Peyer's patch (tissue), 4 donors: ENCODE measurements at regions not wholly inside any gene's neighbourhood (a gene's known extent, or its start where the extent isn't known, plus 50 kb on each side); places are given as distances from the start of the nearest gene placed in this dataset.

ENCODE experiments used
- POLR2A ChIP-seq, 2 donors: fragments of 450-650 bp; IDR thresholded peaks; one replicate each; pipeline ENCODE4 v1.5.1; 2017; ENCODE audit warnings: antibody characterized with exemption in 2 of 2, mild to moderate bottlenecking in 2 of 2, moderate library complexity in 2 of 2
- TF ChIP-seq, protein P1 (sequence below), 6 experiments: fragments of 450-650 bp in 4 of 6; fragments of 200-600 bp in 2 of 6; sonication (generic) in 1 of 6; IDR thresholded peaks; one replicate each; pipeline ENCODE4 v1.5.1; 2017 to 2019; ENCODE audit warnings: antibody characterized with exemption in 6 of 6, mild to moderate bottlenecking in 3 of 6, moderate library complexity in 1 of 6

DNA sequence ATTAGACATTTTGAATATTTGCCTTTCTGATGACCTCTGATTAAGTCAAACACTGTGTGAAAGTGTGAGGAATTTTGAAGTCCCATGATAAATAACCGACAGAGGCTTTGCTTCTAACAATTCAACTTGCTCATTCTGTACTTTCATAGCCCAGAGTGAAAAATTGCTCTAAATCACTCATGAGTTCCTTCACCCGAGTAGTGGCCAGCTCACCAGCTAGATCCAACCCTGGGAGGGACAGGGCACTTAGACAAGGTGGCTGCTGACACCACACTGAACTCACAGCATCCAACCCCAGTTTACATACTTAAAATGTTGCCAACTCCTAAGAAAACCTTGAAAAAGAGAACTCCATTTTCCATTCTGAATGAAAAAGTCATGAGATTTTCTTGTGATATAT is 80.0 kb upstream of the LYZL1 start:
- TF ChIP-seq, protein P1, sequence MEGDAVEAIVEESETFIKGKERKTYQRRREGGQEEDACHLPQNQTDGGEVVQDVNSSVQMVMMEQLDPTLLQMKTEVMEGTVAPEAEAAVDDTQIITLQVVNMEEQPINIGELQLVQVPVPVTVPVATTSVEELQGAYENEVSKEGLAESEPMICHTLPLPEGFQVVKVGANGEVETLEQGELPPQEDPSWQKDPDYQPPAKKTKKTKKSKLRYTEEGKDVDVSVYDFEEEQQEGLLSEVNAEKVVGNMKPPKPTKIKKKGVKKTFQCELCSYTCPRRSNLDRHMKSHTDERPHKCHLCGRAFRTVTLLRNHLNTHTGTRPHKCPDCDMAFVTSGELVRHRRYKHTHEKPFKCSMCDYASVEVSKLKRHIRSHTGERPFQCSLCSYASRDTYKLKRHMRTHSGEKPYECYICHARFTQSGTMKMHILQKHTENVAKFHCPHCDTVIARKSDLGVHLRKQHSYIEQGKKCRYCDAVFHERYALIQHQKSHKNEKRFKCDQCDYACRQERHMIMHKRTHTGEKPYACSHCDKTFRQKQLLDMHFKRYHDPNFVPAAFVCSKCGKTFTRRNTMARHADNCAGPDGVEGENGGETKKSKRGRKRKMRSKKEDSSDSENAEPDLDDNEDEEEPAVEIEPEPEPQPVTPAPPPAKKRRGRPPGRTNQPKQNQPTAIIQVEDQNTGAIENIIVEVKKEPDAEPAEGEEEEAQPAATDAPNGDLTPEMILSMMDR (IDR thresholded peaks at IDR 0.05): no peak
- TF ChIP-seq POLR2A (IDR thresholded peaks at IDR 0.05): no peak
